Neural progenitor cell (in vitro differentiated cells): ENCODE measurements at regions not wholly inside any gene's neighbourhood (a gene's known extent, or its start where the extent isn't known, plus 50 kb on each side); places are given as distances from the start of the nearest gene placed in this dataset.

ENCODE experiments used
- EZH2phosphoT487 ChIP-seq: fragments of 200-600 bp; sonication (generic); IDR thresholded peaks from 2 replicates; pipeline ENCODE4 v1.6.1; 2017; ENCODE audit warnings: antibody characterized with exemption
- TF ChIP-seq, protein P1 (sequence below): fragments of 200-600 bp; sonication (generic); IDR thresholded peaks from 2 replicates; pipeline ENCODE4 v1.5.1; 2017; ENCODE audit warnings: antibody characterized with exemption, mild to moderate bottlenecking

DNA sequence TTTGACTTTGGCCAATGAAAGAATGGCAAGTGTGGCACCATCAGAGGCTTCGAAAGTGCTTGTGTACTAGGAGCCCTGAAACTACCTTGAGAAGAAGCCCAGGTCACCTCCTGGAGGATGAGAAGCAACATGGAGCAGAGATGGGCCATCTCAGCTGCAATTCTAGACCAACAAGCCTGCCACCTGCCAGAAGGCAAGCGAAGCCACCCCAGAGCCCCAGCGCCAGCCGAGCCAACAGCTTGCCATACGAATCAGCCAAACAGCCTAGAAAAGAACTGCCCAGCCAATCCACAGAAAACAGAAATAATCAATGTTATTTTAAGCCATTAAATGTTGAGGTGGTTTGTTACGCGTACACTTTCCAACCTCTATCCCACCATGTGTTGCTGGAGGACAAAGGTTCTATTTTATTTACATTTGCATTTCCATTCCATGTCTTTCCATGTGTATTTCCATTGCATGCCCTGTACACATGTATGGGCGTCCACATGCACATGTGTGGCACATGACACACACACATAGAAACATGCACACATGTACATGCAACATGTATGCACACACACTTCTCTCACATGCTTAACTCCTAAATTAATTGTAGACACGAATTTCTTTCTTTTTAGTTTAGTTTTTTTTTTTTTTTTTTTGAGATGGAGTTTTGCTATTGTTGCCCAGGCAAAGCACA lies 144.3 kb upstream of the TNRC6C start:
- TF ChIP-seq EZH2phosphoT487: no peak
- TF ChIP-seq, protein P1, sequence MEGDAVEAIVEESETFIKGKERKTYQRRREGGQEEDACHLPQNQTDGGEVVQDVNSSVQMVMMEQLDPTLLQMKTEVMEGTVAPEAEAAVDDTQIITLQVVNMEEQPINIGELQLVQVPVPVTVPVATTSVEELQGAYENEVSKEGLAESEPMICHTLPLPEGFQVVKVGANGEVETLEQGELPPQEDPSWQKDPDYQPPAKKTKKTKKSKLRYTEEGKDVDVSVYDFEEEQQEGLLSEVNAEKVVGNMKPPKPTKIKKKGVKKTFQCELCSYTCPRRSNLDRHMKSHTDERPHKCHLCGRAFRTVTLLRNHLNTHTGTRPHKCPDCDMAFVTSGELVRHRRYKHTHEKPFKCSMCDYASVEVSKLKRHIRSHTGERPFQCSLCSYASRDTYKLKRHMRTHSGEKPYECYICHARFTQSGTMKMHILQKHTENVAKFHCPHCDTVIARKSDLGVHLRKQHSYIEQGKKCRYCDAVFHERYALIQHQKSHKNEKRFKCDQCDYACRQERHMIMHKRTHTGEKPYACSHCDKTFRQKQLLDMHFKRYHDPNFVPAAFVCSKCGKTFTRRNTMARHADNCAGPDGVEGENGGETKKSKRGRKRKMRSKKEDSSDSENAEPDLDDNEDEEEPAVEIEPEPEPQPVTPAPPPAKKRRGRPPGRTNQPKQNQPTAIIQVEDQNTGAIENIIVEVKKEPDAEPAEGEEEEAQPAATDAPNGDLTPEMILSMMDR: no peak
